ENCODE measurements at regions not wholly inside any gene's neighbourhood (a gene's known extent, or its start where the extent isn't known, plus 50 kb on each side); places are given as distances from the start of the nearest gene placed in this dataset.
"Not testable (repeated sequence)": the region's sequence is repeated elsewhere in the genome, so short reads cannot be mapped to it uniquely, and the experiment has no call there.

DNA sequence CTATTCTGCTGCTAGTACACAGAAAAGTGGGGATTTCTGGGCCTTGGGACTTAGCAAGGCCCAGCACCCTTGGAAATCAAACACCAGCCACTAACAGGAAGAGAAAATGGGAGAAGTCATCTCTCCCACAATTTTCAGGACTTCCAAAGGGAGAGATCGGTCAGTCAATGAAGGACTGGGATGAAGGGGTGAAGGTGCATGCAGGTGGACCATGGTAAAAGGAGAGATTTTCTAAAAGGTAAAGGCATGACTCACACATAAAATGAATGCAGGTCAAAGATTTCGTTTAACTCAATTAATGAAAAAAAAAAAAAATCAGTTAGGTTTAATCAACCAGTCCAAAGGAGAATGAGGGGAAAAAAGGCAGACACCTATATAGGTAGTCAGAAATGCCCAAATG is 176.4 kb upstream of the PROK2 start:
- no peak for DNase-seq (ENCODE audit: low read depth)

DNA sequence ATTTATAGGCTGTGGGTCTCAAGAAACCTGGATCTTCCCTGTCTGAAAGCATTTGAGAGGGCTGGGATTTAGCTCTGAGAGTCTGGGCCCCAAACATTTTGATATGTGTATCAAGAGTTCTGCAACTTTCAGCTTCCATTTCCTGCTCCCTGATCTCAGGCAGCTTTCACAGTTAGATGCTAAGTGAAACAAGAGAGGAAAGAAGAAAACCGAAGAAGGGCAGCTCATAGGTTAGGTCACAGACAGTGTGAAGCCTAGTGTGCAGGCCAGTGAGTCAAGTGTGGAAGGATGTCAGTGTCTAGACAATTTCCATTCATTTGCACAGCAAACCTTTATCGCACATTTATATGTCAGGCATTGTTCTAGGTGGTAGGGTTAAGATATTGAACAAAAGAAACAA is 173.6 kb upstream of the PROK2 start:
- no peak for DNase-seq (ENCODE audit: low read depth)

DNA sequence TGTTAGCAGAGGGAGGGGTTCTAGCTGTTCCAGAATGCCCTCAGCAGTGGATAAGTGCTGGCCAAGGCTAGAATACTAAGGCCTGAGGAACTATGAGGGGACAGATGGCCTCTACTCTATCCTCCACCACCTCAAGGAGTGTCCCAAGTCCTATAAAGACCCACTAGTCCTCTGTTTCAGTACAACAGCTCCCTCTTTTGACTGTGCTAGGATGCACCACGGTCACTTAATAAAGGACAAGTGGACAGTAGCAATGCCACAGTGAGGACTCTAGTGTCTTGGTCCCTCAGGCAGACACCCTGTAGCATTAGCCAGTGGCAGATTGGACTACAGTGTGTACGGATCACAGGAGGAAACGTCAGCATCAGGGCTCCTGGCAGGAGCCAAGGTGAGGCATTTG is 171.8 kb upstream of the PROK2 start:
- no peak for DNase-seq (ENCODE audit: low read depth)

DNA sequence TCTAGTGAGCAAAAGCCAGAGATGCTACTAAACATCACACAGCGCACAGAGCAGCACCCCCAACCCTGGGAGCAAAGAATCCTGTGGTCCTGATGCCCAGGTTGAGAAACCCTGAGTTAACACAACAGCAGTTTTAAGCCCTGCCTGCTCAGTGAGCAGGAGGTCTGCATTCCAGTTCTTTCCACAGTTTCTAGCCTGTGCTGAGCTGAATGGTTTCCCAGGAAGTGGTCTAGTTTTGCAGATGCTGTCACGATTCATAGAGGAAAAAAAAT is 171.1 kb upstream of the PROK2 start:
- no peak for DNase-seq (ENCODE audit: low read depth)

DNA sequence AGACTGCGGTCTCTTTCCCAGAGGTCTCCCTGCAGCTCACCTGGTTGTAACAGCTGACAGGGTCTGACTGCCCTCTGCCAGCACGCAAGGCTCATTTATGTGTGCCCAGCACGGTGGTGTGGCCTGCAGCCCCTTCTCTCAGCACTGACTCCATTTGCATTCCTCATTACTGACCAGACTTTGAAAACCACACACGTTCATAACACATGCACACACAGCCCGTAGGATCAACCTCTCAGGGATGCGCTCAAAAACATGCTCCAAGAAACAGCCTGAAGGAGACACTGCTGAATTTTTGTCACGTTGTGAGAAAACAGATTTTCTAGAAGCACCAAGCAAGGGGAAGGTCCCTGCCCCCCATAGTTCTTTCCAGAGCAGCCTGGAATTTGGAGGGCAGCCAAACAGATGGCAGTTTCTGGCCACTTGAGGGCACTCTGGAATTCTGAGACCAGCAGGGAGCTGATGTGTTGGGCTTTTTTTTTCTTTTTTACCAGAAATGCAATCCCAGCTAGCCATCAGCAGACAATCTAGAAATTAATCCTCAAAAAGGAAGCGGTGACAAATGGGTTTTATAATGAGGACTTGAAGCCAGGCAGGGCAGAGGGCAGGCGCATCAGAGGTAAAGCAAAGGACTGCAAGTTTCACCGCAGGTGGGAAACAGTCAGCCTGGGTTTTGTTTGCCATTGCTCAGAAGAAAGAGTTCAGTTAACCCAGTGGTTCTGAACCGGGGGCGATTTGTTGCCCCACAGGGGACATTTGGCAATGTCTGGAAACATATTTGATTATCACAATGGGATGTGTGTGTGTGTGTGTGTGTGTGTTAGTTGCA is 170.5 kb upstream of the PROK2 start:
- DNase-seq (ENCODE audit: low read depth) = peak; percentile 46

DNA sequence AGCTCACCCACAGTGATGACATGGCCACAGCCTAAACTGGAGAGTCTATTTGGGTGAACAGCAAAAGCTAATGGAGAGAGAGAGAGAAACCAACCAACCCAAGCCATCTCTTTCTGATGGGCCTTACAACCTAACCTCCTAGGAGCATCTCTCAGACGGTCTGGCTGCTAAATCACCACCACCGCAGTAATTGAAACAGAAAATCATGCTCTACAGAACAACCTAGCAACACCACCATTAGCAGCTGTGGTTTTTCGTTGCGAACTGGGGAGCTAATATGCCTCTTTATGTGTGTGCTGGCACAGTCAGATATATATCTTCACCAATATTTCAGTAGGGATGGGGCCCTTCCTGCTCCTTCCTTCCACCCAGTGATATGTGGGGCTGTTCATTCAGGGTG is 166.9 kb upstream of the PROK2 start:
- DNase-seq (ENCODE audit: low read depth) = no peak

DNA sequence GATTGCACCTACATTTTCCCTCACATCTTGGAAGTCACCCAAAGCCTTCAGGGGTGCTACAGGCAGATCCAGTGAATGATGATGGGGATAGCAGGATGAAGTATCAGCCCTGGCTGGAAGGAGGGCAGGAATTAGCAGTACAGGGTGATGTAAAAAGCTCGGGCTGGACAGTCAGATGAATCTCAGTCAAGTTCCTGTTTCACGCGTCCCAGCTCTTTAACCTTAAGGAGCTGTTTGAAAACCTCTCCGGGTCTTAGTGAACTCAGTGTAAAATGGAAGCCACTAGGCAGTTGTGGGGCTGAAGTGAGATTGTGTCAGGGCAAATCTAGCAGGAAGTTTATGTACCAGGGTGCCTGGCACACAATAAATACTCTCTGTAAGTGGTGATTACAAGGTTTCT is 166.4 kb upstream of the PROK2 start:
- DNase-seq (ENCODE audit: low read depth) = no peak

DNA sequence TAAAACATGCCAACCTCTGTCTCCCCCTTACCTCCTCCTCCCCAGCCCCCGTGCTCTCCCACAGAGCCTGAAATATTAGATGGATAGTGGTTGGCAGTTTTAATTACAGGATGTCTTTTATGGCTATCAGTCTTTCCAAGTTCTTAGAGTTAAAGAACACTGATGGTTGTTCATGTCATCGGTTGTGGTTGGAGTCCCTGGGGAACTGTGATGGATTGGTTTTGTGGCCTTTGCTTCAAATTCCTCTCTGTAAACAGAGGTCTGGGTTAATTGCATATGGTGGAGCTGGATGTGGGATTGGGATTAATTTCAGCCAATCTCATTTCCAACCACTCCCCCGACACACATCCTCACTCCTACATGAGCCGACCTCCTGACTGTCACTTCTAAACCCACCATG is 164.5 kb upstream of the PROK2 start:
- no peak for DNase-seq (ENCODE audit: low read depth)

DNA sequence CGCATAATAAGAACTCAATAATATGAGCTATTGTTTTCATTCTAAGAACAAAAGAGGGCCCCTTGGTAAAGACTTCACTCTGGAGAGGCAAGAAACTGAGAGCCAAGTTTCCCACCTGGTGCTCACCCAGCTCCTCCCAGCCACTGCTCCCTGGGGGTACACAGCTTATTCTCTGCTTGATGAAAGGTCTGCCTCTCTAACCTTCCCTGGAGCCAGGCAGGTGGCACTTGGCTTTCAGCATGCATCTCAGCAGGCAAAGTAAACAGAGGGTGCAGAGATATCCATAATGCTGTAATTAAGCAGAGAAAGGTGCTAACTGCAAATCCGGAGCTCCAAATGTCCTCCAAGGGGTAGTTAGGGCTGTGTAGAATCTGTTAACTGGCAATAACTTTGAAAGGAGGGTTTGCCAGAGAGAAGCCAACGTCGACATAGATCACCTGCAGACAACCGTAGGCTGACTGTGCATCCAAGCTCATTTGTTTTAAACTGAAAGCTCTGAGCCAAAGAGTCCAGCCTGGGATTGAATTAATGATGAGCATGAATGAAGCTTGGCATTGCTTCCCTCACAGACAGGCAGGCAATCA is 159.6 kb upstream of the PROK2 start:
- no peak for DNase-seq (ENCODE audit: low read depth)

DNA sequence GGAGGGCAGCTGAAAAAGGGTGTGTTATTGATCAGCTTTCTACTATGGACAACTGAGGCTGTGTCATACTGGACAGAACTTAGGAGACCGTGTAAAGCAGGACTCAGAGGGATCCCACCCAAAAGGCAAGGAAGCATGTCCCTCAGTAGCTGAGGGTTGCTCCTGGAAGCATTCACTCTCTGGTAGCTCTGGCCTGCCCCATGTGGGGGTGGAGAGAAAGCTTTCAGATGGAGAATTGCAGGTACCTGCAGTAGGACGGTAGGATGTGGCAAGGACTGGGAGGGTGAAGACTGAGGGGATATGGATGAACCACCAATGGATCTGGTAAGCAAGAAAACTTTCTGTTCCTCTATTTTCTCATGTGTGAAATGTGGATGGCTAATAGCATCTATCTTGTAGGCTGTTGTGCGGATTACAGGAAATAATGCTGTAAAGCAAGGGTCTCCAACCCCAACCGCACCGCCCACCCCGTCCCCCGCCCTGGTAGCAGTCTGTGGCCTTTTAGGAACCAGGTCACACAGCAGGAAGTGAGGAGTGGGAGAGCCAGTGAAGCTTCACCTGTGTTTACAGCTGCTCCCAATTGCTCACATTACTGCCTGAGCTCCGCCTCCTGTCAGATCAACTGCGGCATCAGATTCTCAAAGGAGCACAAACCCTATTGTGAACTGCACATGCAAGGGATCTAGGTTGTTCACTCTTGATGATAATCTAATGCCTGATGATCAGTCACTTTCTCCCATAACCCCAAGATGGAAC is 157.7 kb upstream of the PROK2 start:
- no peak for DNase-seq (ENCODE audit: low read depth)

DNA sequence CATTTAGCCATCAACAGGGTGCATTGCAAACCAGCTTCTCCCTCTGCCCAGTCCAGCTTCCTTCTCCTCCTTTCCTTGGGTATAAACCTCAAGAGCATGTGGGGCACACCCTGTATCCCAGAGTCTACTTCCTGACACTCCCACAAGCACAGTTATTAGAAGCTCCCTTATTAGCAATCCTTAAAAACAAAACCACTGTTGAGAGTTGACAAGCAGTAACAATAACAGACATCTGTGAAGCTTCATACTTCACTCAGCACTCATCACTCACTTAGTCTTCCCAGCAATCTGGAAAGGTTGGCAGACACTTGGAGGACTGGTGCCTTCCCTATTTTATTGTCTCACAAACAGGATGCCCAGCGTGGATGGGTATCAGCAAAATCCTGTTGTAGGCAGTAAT is 155.5 kb upstream of the PROK2 start:
- DNase-seq (ENCODE audit: low read depth) = no peak

DNA sequence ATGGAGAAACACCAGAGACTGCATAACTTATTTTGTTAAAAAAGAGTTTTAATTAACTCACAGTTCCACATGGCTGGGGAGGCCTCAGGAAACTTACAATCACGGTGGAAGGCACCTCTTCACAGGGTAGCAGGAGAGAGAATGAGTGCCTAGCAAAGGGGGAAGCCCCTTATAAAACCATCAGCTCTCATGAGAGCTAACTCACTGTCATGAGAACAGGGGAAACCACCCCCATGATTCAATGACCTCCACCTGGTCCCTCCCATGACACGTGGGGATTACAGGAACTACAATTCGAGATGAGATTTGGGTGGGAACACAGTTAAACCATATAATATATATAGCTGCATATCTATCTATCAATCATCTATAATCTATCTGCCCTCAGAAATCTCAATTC is 153.1 kb upstream of the PROK2 start:
- DNase-seq (ENCODE audit: low read depth) = not testable (repeated sequence)

DNA sequence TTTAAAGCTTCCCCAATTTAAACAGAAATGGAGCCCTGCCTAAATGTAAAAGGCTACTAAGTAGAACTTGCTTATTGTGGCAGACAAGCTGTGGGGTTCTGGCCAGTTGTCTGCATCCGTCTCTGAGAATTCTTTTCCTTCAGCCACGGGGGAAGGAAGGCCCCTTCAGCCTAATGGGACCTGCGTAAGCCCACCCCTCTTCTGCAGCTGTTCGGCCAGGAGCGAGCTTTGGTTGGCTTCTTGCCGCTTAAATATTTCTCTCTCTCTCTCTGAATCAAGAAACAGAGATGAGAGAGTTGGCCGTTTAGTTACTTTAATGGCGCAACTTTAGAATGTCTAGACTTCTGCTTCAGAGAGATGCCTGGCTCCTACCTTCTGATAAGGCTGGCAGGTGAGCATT is 151.7 kb upstream of the PROK2 start:
- DNase-seq (ENCODE audit: low read depth) = no peak

DNA sequence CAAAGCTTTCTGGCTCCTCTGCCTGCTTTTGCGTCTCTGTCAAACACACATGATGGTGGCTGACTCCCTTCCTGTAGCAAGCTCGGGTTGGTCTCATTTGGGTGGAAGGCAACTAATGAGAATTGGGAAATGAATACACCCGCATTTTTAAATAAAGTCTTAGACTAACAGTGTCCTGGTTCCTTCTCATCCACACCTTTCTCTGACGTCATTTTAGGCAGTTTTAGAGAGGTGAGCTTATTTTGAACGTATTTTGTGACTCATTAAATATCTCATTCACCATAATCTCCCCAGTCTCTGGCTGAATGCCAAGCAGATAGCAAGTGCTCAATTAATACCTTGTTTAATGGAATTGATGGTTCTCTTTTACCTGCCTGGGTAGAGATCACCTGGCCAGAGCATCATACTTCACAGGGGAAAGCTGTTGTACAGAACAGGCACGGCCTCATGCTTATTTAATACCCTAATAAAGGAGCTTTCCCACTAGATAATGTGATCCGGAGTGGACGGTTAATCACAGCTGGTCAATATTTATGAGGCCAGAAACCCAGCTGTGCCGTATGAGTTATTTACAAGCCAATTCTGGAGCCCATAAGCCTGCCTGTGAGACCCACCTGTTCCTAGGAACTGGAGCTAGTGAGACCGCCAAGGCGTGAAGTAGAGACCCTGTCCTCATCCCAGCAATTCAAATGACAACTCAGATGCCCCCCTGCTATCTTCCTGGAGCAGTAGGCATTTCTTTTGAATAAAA is 149.7 kb upstream of the PROK2 start:
- no peak for DNase-seq (ENCODE audit: low read depth)

DNA sequence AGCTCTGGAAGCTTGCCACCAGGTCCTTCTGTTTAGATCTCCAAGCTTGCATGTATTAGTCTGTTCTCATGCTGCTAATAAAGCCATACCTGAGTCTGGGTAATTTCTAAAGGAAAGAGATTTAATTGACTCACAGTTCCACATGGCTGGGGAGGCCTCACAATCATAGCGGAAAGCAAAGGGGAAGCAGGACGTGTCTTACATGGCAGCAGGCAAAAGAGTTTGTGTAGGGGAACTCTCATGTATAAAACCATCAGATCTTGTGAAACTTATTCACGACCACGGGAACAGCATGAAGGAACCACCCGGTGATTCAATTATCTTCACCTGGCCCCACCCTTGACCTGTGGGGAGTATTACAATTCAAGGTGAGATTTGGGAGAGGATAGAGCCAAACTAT is 147.0 kb upstream of the PROK2 start:
- DNase-seq (ENCODE audit: low read depth) = no peak

DNA sequence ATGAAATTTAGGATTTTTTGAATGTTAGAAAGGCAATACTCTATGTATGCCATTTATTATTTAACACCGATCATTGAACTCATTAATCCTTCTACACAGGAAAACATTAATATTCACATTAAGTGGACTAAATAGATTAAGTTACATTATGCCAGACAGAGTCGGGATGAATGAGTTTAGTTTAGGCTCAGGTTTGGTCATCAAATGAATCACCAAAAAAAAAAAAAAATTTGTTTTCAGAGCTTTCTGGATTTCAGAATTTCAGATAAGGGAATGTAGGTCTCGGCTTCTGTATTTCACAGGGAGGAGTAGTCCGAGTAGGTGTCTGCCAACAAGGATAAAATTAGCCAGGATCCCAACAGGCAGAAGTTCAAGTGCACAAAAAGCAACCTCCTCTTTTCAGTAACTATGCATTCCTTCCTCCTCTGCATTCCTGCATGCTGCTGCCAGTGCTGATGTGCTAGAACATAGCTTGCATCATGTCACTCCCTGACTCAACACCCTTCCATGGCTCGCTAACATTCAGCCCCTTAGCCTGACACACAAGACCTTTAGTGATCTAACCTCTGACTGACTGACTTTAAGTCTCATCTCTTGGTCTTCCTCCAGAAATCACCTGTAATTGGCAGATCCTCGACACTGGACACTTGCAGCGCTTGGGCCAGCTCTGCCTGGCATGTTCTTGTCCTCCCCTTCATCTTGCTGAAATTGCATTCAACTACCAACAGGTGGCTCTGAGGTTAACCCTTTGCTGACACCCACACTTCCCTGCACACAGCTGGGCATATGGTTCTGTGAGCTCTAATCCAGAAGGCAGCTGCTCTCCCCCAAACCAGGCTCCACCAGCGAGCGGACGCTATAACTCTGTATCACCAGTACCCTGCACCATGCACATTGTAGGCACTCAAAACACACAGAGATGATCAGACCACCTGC is 145.4 kb upstream of the PROK2 start:
- peak; percentile 21 for DNase-seq (ENCODE audit: low read depth)

DNA sequence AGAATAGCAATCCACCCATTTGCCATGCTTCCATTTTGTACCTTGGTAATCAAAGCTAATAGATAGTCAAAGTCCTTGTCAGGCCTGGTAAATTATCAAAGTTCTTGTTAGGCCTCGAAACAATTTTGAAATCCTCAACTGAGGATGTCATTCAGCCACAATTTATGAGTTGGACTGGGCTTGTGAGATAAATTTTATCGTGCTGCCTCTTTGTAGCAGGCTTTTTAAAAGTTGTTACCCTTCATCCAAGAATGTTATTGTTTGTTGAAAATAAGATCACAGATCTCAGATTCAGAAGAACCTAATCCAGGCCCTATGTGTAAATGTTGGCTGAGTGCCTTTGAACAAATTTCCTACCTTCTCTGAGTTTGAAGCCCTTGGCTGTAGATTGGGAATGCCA is 143.3 kb upstream of the PROK2 start:
- DNase-seq (ENCODE audit: low read depth) = no peak

DNA sequence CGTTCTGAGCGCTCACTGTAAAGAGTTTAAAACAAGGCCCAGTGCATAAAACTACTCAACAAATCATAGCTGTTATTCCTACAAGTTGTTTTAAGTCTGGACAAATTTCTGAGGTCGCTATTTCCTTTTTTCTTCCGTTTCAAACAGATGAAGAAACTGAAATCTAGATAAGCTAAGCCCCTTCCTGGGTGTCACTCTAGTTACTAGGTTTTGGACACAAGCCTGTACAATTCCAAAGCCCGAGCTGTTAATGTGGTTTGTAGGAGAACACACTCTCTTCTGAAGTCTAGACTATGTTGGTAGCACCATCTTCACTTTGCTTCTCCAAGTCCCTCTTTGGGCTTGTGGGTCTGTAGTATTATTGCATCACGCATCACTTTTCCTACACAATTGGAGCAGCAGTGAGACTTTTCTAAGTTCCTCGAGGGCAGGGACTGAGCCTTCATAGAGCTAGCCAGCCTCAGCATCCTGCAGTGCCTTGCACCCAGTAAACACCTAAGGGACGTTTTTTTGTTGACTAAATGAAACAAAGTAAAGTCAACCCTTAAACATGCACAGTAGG is 142.6 kb upstream of the PROK2 start:
- DNase-seq (ENCODE audit: low read depth) = no peak

DNA sequence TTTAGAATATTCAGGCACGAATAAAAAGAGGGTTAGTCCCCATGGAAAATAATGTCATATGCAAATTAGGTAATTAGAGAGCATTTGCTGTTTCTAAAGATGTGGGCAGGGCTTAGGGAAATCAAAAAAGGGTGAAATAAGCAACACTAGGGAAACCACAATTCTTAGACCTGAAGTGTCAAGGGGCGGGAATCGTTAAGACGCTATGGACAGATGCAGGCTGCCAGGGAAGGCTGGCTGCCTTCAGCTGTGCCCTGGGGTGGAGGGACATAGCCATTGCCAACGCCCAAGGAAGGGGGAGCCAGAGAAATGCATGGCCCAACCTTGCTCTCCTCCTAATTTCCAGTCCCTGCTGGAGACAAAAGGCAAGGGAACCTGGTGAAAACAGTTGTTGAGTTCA is 141.7 kb upstream of the PROK2 start:
- no peak for DNase-seq (ENCODE audit: low read depth)

DNA sequence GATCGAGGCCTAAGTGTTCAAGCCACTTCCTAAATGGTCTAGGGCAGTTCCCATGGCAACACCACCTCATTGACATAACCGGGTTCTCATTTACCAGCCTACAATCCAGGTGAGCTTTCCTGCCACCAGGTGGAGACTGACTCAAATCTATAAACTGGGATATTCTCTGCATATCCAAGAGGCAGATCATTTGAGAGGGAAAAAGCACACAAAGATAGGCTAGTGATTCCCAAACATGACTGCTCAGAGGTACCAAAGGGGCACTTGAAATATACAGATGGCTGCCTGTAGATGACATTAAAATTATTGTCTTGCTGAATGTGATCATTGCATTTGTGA is 141.3 kb upstream of the PROK2 start:
- no peak for DNase-seq (ENCODE audit: low read depth)

DNA sequence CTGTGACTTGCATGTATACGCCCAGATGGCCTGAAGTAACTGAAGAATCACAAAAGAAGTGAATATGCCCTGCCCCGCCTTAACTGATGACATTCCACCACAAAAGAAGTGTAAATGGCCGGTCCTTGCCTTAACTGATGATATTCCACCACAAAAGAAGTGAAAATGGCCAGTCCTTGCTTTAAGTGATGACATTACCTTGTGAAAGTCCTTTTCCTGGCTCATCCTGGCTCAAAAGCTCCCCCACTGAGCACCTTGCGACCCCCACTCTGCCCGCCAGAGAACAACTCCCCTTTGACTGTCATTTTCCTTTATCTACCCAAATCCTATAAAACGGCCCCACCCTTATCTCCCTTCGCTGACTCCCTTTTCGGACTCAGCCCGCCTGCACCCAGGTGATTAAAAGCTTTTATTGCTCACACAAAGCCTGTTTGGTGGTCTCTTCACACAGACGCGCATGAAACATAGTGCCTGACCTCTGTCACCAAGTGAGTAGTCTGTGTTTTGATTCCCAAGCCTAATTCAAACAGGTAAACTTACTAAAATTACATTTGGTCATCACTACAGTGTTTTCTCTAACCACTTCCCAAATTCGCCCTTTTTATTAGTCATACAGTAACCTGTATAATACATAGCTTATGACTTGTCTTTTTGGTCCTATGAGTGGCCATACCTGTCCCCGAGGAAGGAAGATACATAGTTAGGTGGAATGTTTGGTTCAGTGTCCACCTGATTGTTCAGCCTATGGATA is 140.7 kb upstream of the PROK2 start:
- DNase-seq (ENCODE audit: low read depth) = not testable (repeated sequence)
